Adrenal gland (tissue), 9 donors: ENCODE measurements at regions not wholly inside any gene's neighbourhood (a gene's known extent, or its start where the extent isn't known, plus 50 kb on each side); places are given as distances from the start of the nearest gene placed in this dataset.

ENCODE experiments used
- DNase-seq, 7 donors: peaks; one replicate each; pipeline ENCODE4 v3.0.0-alpha.2; 2019 to 2020
- H3K27ac ChIP-seq, 5 donors: fragments of 200-600 bp; sonication (generic) in 4 of 5; 1 replicate in 3 of 5; 2 replicates in 2 of 5; pipeline versions ENCODE4 v1.5.1 to v1.8.0; 2016 to 2020; ENCODE audit warnings: mild to moderate bottlenecking in 1 of 5
- H3K27me3 ChIP-seq: fragments of 200-600 bp; 2 replicates; pipeline ENCODE4 v1.8.0; 2021
- H3K36me3 ChIP-seq, 2 donors: fragments of 200-600 bp; replicated peaks in 1 of 2; 1 replicate in 1 of 2; 2 replicates in 1 of 2; pipeline versions ENCODE4 v1.5.1 to v1.8.0; 2018 to 2022
- H3K4me1 ChIP-seq, 2 donors: fragments of 200-600 bp; replicated peaks in 1 of 2; 1 replicate in 1 of 2; 2 replicates in 1 of 2; pipeline versions ENCODE4 v1.5.1 to v1.8.0; 2018 to 2021
- H3K4me3 ChIP-seq, 4 donors: fragments of 200-600 bp; sonication (generic) in 3 of 4; one replicate each; pipeline ENCODE4 v1.5.1; 2016 to 2018
- H3K9me3 ChIP-seq, 3 donors: fragments of 200-600 bp; sonication (generic) in 1 of 3; replicated peaks in 1 of 3; 1 replicate in 2 of 3; 2 replicates in 1 of 3; pipeline versions ENCODE4 v1.5.1 to v1.8.0; 2016 to 2021
- POLR2A ChIP-seq, 2 donors: fragments of 450-650 bp; IDR thresholded peaks; one replicate each; pipeline ENCODE4 v1.6.1; 2017; ENCODE audit warnings: antibody characterized with exemption in 2 of 2, mild to moderate bottlenecking in 2 of 2, moderate library complexity in 1 of 2
- WGBS, 4 donors: extraction: QIAGEN DNeasy Blood & Tissue Kit in 2 of 4; methylation state at CpG; one replicate each; pipeline versions ENCODE4 v1.1.5 to v1.1.7; 2013 to 2017; 5-methylcytosine and 5-hydroxymethylcytosine counted together
- intact Hi-C, 2 donors: fragments of 100-400 bp; cut with DNase I; formaldehyde crosslinking; loops; one replicate each; pipeline versions ENCODE4 v1.14.1 to v1.15.0; 2022 to 2023
- TF ChIP-seq, protein P1 (sequence below), 6 experiments: fragments of 450-650 bp in 4 of 6; fragments of 200-600 bp in 2 of 6; sonication (generic) in 1 of 6; IDR thresholded peaks; 1 replicate in 5 of 6; 2 replicates in 1 of 6; pipeline versions ENCODE4 v1.5.1 to v1.8.0; 2016 to 2021; ENCODE audit warnings: antibody characterized with exemption in 6 of 6, mild to moderate bottlenecking in 2 of 6, moderate library complexity in 1 of 6
- donor health status: healthy with polysubstance abuse.
- donor health status: Bipolar disorder and iron deficiency.
- donor health status: DM: yes; HTN: yes; CAD: no.
- donor health status: DM: no; HTN: no; CAD: no.
- donor health status: DM: no; HTN: no; CAD: no.

DNA sequence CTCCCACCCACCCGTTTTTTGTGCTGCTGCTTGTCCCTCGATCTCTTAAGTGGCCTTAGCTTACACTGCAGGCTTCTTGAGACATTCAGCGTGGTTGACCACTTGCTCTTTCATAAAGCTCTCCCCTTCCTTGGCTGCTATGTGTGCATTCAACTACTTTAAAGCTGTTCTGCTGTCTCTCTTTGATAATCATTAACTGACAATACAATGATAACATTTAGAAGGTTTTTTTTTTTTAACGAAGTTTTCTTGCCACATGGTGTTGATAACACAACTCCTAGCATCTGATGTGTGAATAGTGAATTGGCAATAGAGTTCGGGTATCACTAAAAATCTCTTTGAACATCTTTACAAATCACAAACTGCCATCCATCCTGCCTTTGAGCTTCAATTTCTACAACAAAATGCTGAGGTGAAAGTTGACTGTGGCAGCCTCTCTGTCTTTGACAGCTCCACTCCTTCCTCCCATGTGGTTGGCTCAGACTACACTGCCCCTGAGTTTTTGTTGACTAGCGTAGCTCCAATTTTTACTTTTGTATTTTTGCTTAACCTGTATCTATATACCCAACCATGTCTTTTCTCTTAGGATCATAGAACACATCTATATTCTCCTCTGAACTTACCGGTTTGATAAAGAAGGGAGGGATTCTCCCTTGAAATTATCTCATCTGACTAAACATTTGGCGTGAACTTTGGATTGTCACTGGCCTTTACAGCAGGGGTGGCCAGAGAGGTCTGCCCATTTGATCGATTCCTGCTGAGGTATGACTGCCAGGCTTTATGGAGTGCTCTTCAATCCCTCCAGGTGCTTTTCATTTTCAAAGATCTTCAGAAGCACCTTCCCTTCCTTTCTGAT, 409.4 kb upstream of the CD180 start:
- Histone ChIP-seq H3K27me3 (no peaks in the 10 kb centered on the region), H3K36me3 (no peaks in the 10 kb centered on the region), H3K9me3 (no peaks in the 10 kb centered on the region), H3K4me1 (no peaks in the 10 kb centered on the region), H3K4me3 (no peak overlapping the region), H3K27ac (no peak overlapping the region)
- intact Hi-C loops = no loop called here
- no peak for TF ChIP-seq POLR2A (IDR thresholded peaks at IDR 0.05)
- TF ChIP-seq, protein P1, sequence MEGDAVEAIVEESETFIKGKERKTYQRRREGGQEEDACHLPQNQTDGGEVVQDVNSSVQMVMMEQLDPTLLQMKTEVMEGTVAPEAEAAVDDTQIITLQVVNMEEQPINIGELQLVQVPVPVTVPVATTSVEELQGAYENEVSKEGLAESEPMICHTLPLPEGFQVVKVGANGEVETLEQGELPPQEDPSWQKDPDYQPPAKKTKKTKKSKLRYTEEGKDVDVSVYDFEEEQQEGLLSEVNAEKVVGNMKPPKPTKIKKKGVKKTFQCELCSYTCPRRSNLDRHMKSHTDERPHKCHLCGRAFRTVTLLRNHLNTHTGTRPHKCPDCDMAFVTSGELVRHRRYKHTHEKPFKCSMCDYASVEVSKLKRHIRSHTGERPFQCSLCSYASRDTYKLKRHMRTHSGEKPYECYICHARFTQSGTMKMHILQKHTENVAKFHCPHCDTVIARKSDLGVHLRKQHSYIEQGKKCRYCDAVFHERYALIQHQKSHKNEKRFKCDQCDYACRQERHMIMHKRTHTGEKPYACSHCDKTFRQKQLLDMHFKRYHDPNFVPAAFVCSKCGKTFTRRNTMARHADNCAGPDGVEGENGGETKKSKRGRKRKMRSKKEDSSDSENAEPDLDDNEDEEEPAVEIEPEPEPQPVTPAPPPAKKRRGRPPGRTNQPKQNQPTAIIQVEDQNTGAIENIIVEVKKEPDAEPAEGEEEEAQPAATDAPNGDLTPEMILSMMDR (IDR thresholded peaks at IDR 0.05) = no peak
- DNase-seq = no peak
- 65 to 81% (median 74%) methylated on average over 9 of the region's 9 CpGs for WGBS, 4 donors

DNA sequence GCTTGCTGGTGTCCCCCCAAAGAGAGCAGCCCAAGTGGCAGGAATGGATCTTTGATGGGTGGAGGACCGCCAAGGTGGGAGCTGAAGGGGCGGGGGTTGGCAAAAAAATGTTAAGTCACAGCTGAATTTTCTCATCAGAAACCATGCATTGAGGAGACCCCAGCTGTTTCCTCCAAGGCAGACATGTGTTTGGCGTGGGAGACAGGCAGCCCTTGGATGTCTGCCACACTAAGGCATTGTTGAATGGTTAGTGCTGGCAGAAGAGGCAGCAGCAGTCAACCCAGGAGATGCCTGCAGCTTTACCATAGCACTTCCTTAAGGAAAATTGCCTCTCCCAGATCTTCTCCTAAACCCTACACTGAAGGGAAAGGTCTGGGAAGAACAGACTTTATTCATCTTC, 394.9 kb upstream of the CD180 start:
- intact Hi-C loops = no loop called here
- TF ChIP-seq, protein P1 (IDR thresholded peaks at IDR 0.05) = no peak
- no peak for TF ChIP-seq POLR2A (IDR thresholded peaks at IDR 0.05)
- no peaks in the 10 kb centered on the region for H3K36me3 ChIP-seq
- H3K4me3 ChIP-seq = no peak overlapping the region
- H3K9me3 ChIP-seq = no peaks in the 10 kb centered on the region
- H3K27ac ChIP-seq = no peak overlapping the region
- no peaks in the 10 kb centered on the region for H3K4me1 ChIP-seq
- WGBS, 4 donors = 65 to 89% (median 78%) methylated on average over 3 of the region's 3 CpGs
- H3K27me3 ChIP-seq = no peaks in the 10 kb centered on the region
- DNase-seq = no peak

DNA sequence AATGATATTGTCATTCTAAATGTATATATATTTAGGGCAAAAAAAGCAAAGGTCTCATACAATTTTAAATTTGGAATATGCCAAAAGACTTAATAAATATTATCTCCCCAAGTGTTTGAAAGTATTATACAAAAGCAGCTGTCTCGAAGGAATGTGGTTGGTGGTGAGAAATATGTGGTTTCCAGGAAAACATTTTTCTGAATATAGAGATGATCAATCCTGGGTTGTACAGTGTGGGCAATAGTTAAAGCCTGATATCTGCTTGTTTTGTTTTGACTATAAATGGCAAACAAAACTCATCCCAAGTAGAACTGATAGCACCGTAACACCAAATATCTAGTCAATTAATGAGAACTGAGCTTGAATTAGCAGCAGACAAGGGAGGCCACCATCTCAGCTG, 391.8 kb upstream of the CD180 start:
- intact Hi-C loops = no loop called here
- TF ChIP-seq, protein P1 (IDR thresholded peaks at IDR 0.05) = no peak
- no peak for TF ChIP-seq POLR2A (IDR thresholded peaks at IDR 0.05)
- no peak for DNase-seq
- no peaks in the 10 kb centered on the region for H3K9me3 ChIP-seq
- H3K4me3 ChIP-seq = no peak overlapping the region
- no peaks in the 10 kb centered on the region for H3K27me3 ChIP-seq
- H3K36me3 ChIP-seq = no peaks in the 10 kb centered on the region
- H3K4me1 ChIP-seq = no peaks in the 10 kb centered on the region
- H3K27ac ChIP-seq = no peak overlapping the region
- 64 to 85% (median 77%) methylated on average over 2 of the region's 2 CpGs for WGBS, 4 donors

DNA sequence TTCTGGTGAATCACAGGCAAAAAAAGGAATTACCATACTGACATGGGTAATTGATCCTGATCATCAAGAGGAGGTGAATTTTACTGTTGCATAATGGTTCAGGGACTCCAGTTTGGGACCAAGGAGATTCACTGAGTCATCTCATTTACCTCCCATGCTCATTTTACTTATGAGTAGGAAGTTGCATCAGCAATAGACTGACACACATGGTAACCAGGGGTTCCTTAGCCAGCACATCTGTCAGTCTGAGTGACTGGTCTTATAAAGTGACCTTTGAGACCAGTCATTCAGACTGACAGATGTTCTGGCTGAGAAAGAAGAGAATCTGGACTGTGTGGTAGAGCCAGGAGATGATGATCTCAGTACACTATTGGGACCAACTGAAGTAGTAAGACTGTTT, 384.6 kb upstream of the CD180 start:
- no peaks in the 10 kb centered on the region for H3K27me3 ChIP-seq
- DNase-seq = no peak
- no peak overlapping the region for H3K27ac ChIP-seq
- H3K9me3 ChIP-seq = no peaks in the 10 kb centered on the region
- H3K36me3 ChIP-seq = no peaks in the 10 kb centered on the region
- H3K4me1 ChIP-seq = no peaks in the 10 kb centered on the region
- no peak overlapping the region for H3K4me3 ChIP-seq
- TF ChIP-seq, protein P1 (IDR thresholded peaks at IDR 0.05) = no peak
- TF ChIP-seq POLR2A (IDR thresholded peaks at IDR 0.05) = no peak
- intact Hi-C loops = no loop called here
